H1 (cell line): ENCODE measurements at regions not wholly inside any gene's neighbourhood (a gene's known extent, or its start where the extent isn't known, plus 50 kb on each side); places are given as distances from the start of the nearest gene placed in this dataset.

Experiments
- CBX8 ChIP-seq: fragments of 300-800, 300-1000 bp; sonication (generic); IDR thresholded peaks from 2 replicates; pipeline ENCODE4 v1.7.1; 2016; ENCODE audit warnings: low read depth, low read length, borderline replicate concordance
- EP300 ChIP-seq, 2 experiments: IDR thresholded peaks; 1 replicate in 1 of 2; 2 replicates in 1 of 2; pipeline ENCODE4 v1.6.1; 2011 to 2012; ENCODE audit warnings: low read depth in 2 of 2, low read length in 2 of 2, mild to moderate bottlenecking in 2 of 2, borderline replicate concordance in 1 of 2, inconsistent platforms in 1 of 2, moderate library complexity in 1 of 2
- RFX5 ChIP-seq: IDR thresholded peaks from 2 replicates; pipeline ENCODE4 v1.6.1; 2011; ENCODE audit warnings: low read depth, low read length, improper control_type of control experiment, borderline replicate concordance
- SIN3A ChIP-seq, 2 experiments: IDR thresholded peaks in 1 of 2; conservative IDR thresholded peaks in 1 of 2; 2 replicates each; pipeline ENCODE4 v1.6.1; 2011 to 2012; ENCODE audit warnings: low read length in 2 of 2, improper control_type of control experiment in 1 of 2, low read depth in 1 of 2, mild to moderate bottlenecking in 1 of 2
- TAF1 ChIP-seq: IDR thresholded peaks from 2 replicates; pipeline ENCODE4 v1.6.1; 2011; ENCODE audit warnings: mild to moderate bottlenecking, low read depth, low read length
- TBP ChIP-seq: IDR thresholded peaks from 2 replicates; pipeline ENCODE4 v1.6.1; 2011; ENCODE audit warnings: low read depth, low read length, improper control_type of control experiment
- TF ChIP-seq, protein P1 (sequence below), 3 experiments: IDR thresholded peaks; 1 replicate in 2 of 3; 2 replicates in 1 of 3; pipeline versions ENCODE4 v1.5.1 to v1.6.1; 2011; ENCODE audit warnings: low read length in 3 of 3, mild to moderate bottlenecking in 3 of 3, inconsistent platforms in 2 of 3, low read depth in 1 of 3, moderate library complexity in 1 of 3; ENCODE audit not compliant: insufficient read depth in 1 of 3; ENCODE audit errors: control extremely low read depth in 1 of 3

DNA sequence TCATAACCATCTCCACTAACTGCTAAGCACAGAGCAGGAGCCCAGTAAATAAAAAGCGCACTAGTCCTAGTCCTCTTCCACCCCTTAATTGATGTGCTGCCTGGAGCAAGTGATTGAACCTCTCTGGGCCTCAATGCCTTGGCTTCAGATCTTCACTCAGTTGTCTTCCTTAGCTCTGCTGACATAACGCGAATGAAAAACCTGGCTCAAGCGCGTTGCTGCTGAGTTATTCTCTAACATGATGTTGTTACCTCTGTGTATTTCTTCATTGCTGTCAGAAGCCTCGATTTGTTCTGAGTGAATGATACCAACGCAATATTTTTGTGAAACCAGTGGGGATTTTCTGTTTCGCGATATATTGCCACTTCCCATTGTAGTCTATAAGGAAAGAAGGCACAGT lies 185.1 kb upstream of the CCND2 start:
- TF ChIP-seq EP300 (IDR thresholded peaks at IDR 0.05; ENCODE audit: borderline replicate concordance in 1 of 2, low read depth in 2 of 2, low read length in 2 of 2) (no peak), TBP (no peak), SIN3A (conservative IDR thresholded peaks at IDR 0.05 in 1 of 2, IDR thresholded peaks at IDR 0.05 in 1 of 2; ENCODE audit: low read depth in 1 of 2, low read length in 2 of 2) (no peak), RFX5 (no peak), TAF1 (no peak), CBX8 (no peak)
- TF ChIP-seq, protein P1, sequence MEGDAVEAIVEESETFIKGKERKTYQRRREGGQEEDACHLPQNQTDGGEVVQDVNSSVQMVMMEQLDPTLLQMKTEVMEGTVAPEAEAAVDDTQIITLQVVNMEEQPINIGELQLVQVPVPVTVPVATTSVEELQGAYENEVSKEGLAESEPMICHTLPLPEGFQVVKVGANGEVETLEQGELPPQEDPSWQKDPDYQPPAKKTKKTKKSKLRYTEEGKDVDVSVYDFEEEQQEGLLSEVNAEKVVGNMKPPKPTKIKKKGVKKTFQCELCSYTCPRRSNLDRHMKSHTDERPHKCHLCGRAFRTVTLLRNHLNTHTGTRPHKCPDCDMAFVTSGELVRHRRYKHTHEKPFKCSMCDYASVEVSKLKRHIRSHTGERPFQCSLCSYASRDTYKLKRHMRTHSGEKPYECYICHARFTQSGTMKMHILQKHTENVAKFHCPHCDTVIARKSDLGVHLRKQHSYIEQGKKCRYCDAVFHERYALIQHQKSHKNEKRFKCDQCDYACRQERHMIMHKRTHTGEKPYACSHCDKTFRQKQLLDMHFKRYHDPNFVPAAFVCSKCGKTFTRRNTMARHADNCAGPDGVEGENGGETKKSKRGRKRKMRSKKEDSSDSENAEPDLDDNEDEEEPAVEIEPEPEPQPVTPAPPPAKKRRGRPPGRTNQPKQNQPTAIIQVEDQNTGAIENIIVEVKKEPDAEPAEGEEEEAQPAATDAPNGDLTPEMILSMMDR (IDR thresholded peaks at IDR 0.05; ENCODE audit: control extremely low read depth in 1 of 3, insufficient read depth in 1 of 3, low read depth in 1 of 3, low read length in 3 of 3) = no peak
